ENCODE measurements at regions not wholly inside any gene's neighbourhood (a gene's known extent, or its start where the extent isn't known, plus 50 kb on each side); places are given as distances from the start of the nearest gene placed in this dataset.

GRCh38 chr11:80455818-80456217 lies 1015.0 kb upstream of the TENM4 start:
- DNase-seq: no peak

GRCh38 chr11:80451105-80451504 lies 1010.3 kb upstream of the TENM4 start:
- no peak for DNase-seq

GRCh38 chr11:80448709-80449108 lies 1007.9 kb upstream of the TENM4 start:
- DNase-seq: no peak

GRCh38 chr11:80443177-80443576 lies 1002.3 kb upstream of the TENM4 start:
- DNase-seq: no peak

- no peak for DNase-seq
Measured at GRCh38 chr11:80441821-80442220, 1001.0 kb upstream of the TENM4 start.

GRCh38 chr11:80440835-80441234 lies 1000.0 kb upstream of the TENM4 start:
- DNase-seq: no peak

GRCh38 chr11:80436547-80436946 lies 995.7 kb upstream of the TENM4 start:
- DNase-seq: no peak

- no peak for DNase-seq
Measured at GRCh38 chr11:80435345-80435744, 994.5 kb upstream of the TENM4 start.

- no peak for DNase-seq
Measured at GRCh38 chr11:80432057-80432456, 991.2 kb upstream of the TENM4 start.

GRCh38 chr11:80424012-80424695 lies 983.3 kb upstream of the TENM4 start:
- DNase-seq: no peak

- no peak for DNase-seq
Measured at GRCh38 chr11:80420374-80420773, 979.5 kb upstream of the TENM4 start.

GRCh38 chr11:80417681-80418080 lies 976.9 kb upstream of the TENM4 start:
- no peak for DNase-seq

GRCh38 chr11:80415580-80415979 lies 974.8 kb upstream of the TENM4 start:
- no peak for DNase-seq

- no peak for DNase-seq
Measured at GRCh38 chr11:80414181-80415165, 973.6 kb upstream of the TENM4 start.

- no peak for DNase-seq
Measured at GRCh38 chr11:80412604-80413003, 971.8 kb upstream of the TENM4 start.

- DNase-seq: no peak
Measured at GRCh38 chr11:80393210-80393609, 952.4 kb upstream of the TENM4 start.

GRCh38 chr11:80390505-80390904 lies 949.7 kb upstream of the TENM4 start:
- DNase-seq: no peak

- DNase-seq: no peak
Measured at GRCh38 chr11:80388536-80388935, 947.7 kb upstream of the TENM4 start.

GRCh38 chr11:80388130-80388529 lies 947.3 kb upstream of the TENM4 start:
- DNase-seq: no peak

GRCh38 chr11:80383655-80384054 lies 942.8 kb upstream of the TENM4 start:
- no peak for DNase-seq

- no peak for DNase-seq
Measured at GRCh38 chr11:80379620-80380278, 938.9 kb upstream of the TENM4 start.

GRCh38 chr11:80371931-80372330 lies 931.1 kb upstream of the TENM4 start:
- DNase-seq: no peak

GRCh38 chr11:80365980-80366379 lies 925.1 kb upstream of the TENM4 start:
- DNase-seq: no peak
